HUES6 (cell line): ENCODE measurements at regions not wholly inside any gene's neighbourhood (a gene's known extent, or its start where the extent isn't known, plus 50 kb on each side); places are given as distances from the start of the nearest gene placed in this dataset.
"Not testable (repeated sequence)": the region's sequence is repeated elsewhere in the genome, so short reads cannot be mapped to it uniquely, and the experiment has no call there.

Source experiments
- H3K27ac ChIP-seq: 2 replicates; pipeline ENCODE4 v1.7.0; 2013; ENCODE audit warnings: low read depth, mild to moderate bottlenecking, low read length, inconsistent platforms
- H3K27me3 ChIP-seq: 2 replicates; pipeline ENCODE4 v1.6.1; 2013; ENCODE audit warnings: low read length; ENCODE audit not compliant: control insufficient read depth, insufficient read depth
- H3K36me3 ChIP-seq: 2 replicates; pipeline ENCODE4 v1.6.1; 2013; ENCODE audit warnings: low read length; ENCODE audit not compliant: control insufficient read depth, insufficient read depth
- H3K4me1 ChIP-seq: 2 replicates; pipeline ENCODE4 v1.6.1; 2013; ENCODE audit warnings: low read length; ENCODE audit not compliant: control insufficient read depth, insufficient read depth
- H3K4me3 ChIP-seq: 2 replicates; pipeline ENCODE4 v1.5.1; 2013; ENCODE audit warnings: low read depth, low read length
- H3K9ac ChIP-seq: one replicate; pipeline ENCODE4 v1.6.1; 2013; ENCODE audit warnings: mild to moderate bottlenecking, low read length
- H3K9me3 ChIP-seq: 2 replicates; pipeline ENCODE4 v1.6.1; 2013; ENCODE audit warnings: low read depth, low read length; ENCODE audit not compliant: control insufficient read depth, insufficient read depth

- Histone ChIP-seq H3K4me3 (no peak overlapping the region), H3K27ac (no peak overlapping the region)
Observed at GRCh38 chr16:10297341-10298006, 88.4 kb upstream of the ATF7IP2 start.

GRCh38 chr16:10300905-10301304 is 85.0 kb upstream of the ATF7IP2 start:
- H3K27ac ChIP-seq: no peak overlapping the region
- H3K4me1 ChIP-seq: no peaks in the 10 kb centered on the region
- peaks cover 11% of the 10 kb centered on the region; the same call in 1 of the 2 replicates for H3K36me3 ChIP-seq
- H3K9ac ChIP-seq: no peak overlapping the region
- H3K9me3 ChIP-seq: peaks cover 15% of the 10 kb centered on the region
- no peaks in the 10 kb centered on the region for H3K27me3 ChIP-seq
- H3K4me3 ChIP-seq: no peak overlapping the region

More at GRCh38 chr16:10297341-10298006, 88.4 kb upstream of the ATF7IP2 start:
- peaks cover 18% of the 10 kb centered on the region; the same call in 1 of the 2 replicates for H3K36me3 ChIP-seq
- no peaks in the 10 kb centered on the region for H3K27me3 ChIP-seq
- H3K4me1 ChIP-seq: no peaks in the 10 kb centered on the region
- H3K9ac ChIP-seq: no peak overlapping the region
- peaks cover 32% of the 10 kb centered on the region for H3K9me3 ChIP-seq

DNA sequence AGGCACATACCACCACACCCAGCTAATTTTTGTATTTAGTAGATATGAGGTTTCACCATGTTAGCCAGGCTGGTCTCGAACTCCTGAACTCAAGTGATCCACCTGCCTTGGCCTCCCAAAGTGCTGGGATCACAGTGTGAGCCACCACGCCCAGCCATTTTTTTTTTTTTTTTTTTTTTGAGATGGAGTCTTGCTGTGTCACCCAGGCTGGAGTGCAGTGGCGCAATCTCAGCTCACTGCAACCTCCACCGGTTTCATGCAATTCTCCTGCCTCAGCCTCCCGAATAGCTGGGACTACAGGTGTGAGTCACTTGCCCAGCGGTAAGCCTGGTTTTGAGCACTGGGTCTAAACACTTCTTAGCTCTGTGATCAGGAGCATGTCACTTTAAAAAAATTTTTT is 84.3 kb upstream of the ATF7IP2 start:
- not testable (repeated sequence) for H3K27me3 ChIP-seq, H3K27ac ChIP-seq, H3K9ac ChIP-seq, H3K4me1 ChIP-seq, H3K4me3 ChIP-seq
- Histone ChIP-seq H3K9me3 (peaks cover 15% of the 10 kb centered on the region), H3K36me3 (peaks cover 11% of the 10 kb centered on the region; the same call in 1 of the 2 replicates)

DNA sequence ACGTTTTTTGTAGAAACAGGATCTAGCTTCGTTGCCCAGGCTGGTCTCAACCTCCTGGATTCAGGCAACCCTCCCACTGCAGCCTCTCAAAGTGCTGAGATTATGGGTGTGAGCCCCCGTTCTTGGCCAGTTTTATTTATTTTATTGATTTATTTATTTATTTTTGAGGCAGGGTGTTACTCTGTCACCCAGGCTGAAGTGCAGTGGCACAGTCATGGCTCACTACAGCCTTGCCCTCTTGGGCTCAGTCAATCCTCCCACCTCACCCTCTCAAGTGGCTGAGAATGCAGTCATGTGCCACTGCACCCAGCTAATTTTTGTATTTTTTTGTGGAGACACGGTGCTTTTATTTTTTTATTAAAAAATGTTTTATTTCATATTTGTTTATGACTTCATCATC is 79.9 kb upstream of the ATF7IP2 start:
- Histone ChIP-seq H3K9me3 (no peaks in the 10 kb centered on the region), H3K4me1 (no peaks in the 10 kb centered on the region), H3K36me3 (no peaks in the 10 kb centered on the region), H3K27me3 (no peaks in the 10 kb centered on the region), H3K9ac (no peak overlapping the region), H3K4me3 (no peak overlapping the region), H3K27ac (no peak overlapping the region)

DNA sequence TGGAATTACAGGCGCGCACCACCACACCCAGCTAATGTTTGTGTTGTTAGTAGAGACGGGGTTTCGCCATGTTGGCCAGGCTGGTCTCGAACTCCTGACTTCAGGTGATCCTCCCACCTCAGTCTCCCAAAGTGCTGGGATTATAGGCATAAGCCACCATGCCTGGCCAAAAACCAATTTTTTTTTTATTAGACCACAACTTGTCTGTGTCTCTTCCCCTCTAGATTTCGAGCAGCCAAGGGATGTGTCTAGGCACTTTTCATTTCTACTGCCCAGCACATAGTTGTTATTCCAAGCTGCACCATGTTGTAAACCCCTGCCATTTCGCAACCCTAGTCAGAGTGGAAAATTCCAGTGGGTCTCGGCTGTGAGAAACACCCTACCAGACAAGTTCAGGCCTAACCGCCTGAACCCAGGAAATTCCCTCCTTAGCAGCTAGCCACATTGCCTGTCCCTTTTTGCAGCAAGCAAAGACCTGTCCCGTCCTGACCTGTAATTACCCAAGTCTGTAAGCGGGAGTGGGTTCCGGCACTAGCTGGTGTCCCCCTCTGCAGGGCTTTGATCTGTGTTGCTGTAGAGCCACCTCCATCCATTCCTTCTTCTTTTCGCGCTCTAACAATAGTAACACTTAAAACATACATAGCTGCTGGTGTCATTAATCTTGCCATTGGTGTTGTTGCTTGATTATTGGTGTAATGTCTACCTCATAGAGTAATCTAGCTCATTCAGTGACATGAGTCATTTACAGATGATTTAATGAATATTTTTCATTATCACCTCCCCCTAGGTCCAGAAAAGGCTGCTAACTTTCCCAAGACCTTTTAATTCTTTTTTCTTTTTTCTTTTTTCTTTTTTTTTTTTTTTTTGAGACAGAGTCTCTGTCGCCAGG is 77.3 kb upstream of the ATF7IP2 start:
- Histone ChIP-seq H3K4me1 (no peaks in the 10 kb centered on the region), H3K4me3 (no peak overlapping the region), H3K9me3 (no peaks in the 10 kb centered on the region), H3K36me3 (no peaks in the 10 kb centered on the region), H3K9ac (no peak overlapping the region), H3K27me3 (no peaks in the 10 kb centered on the region), H3K27ac (no peak overlapping the region)

DNA sequence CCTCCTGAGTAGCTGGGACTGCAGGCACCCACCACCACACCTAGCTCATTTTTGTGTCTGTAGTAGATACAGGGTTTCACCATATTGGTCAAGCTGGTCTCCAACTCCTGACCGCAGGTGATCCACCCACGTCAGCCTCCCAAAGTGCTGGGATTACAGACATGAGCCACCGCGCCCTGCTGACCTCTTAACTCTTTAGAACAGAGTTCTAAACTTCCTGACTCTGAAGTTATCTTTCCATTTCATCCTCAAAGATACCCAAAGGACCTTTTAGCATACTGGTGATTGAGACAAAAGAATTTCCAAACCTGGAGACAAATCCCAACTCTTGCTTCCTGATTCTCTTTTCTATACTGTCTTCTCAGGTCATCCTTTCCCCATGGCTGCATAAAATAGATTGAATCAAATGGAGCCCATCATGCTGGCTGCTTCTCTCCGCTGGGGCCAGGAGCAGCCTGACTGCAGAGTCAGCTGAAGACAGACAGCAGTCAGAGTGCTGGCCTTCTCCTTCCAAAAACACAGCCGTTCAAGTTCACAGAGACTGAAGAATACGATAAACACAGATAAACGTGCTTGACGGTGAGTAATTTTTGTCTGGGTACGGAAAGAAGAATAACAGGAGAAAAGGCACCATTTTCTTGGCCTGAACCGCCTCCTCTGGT is 76.5 kb upstream of the ATF7IP2 start:
- H3K27ac ChIP-seq: no peak overlapping the region

GRCh38 chr16:10312008-10312407 is 73.9 kb upstream of the ATF7IP2 start:
- Histone ChIP-seq H3K27ac (no peak overlapping the region), H3K36me3 (no peaks in the 10 kb centered on the region), H3K4me1 (no peaks in the 10 kb centered on the region), H3K9me3 (no peaks in the 10 kb centered on the region), H3K4me3 (no peak overlapping the region), H3K27me3 (no peaks in the 10 kb centered on the region), H3K9ac (no peak overlapping the region)

More for the DNA sequence above, 76.5 kb upstream of the ATF7IP2 start:
- H3K27me3 ChIP-seq: no peaks in the 10 kb centered on the region
- no peaks in the 10 kb centered on the region for H3K36me3 ChIP-seq
- H3K9me3 ChIP-seq: no peaks in the 10 kb centered on the region
- no peaks in the 10 kb centered on the region for H3K4me1 ChIP-seq
- H3K4me3 ChIP-seq: no peak overlapping the region
- H3K9ac ChIP-seq: no peak overlapping the region

- H3K27me3 ChIP-seq: no peaks in the 10 kb centered on the region
- no peaks in the 10 kb centered on the region for H3K36me3 ChIP-seq
- H3K4me3 ChIP-seq: no peak overlapping the region
- no peak overlapping the region for H3K9ac ChIP-seq
- H3K4me1 ChIP-seq: no peaks in the 10 kb centered on the region
- H3K9me3 ChIP-seq: no peaks in the 10 kb centered on the region
- no peak overlapping the region for H3K27ac ChIP-seq
Observed at GRCh38 chr16:10312784-10313724, 72.8 kb upstream of the ATF7IP2 start.

DNA sequence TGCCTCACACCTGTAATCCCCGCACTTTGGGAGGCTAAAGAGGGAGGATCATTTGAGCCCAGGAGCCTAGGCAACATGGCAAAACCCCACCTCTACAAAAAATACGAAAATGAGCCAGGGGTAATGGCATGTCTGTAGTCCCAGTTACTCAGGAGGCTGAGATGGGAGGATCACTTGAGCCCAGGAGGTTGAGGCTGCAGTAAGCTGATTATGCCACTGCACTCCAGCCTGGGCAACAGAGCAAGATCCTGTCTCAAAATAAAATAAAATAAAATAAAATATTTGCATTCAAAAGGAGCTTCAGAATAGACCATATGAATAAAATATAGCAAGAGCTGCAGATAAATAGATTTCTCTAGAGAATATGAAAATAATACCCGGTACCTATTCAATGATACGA is 71.5 kb upstream of the ATF7IP2 start:
- Histone ChIP-seq H3K9me3 (no peaks in the 10 kb centered on the region), H3K27ac (no peak overlapping the region), H3K27me3 (no peaks in the 10 kb centered on the region), H3K4me1 (no peaks in the 10 kb centered on the region), H3K36me3 (no peaks in the 10 kb centered on the region), H3K4me3 (no peak overlapping the region), H3K9ac (no peak overlapping the region)

DNA sequence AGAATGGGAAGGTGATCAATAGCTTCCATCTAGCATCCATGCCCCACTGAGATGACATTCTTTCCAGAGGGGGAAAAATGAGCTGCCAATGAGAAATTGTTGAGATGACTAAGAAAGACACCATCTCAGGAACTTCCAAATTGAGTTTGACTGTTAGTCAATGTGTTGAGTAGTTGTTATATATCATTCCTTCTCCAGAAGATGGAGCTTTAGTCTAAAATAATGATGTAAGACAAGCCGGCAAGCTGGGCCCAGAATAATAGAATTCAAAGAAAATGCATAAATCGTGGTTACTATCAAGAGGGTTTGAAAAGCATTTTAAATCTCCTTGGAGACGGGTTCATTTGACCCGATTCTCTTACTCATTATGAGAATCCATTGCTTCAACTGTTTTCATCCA is 71.0 kb upstream of the ATF7IP2 start:
- no peaks in the 10 kb centered on the region for H3K9me3 ChIP-seq
- no peak overlapping the region for H3K9ac ChIP-seq
- H3K36me3 ChIP-seq: no peaks in the 10 kb centered on the region
- no peak overlapping the region for H3K4me3 ChIP-seq
- no peaks in the 10 kb centered on the region for H3K27me3 ChIP-seq
- no peaks in the 10 kb centered on the region for H3K4me1 ChIP-seq
- no peak overlapping the region for H3K27ac ChIP-seq
